ENCODE measurements at regions not wholly inside any gene's neighbourhood (a gene's known extent, or its start where the extent isn't known, plus 50 kb on each side); places are given as distances from the start of the nearest gene placed in this dataset.

GRCh38 chr1:94611681-94612475 lies 70.3 kb upstream of the F3 start:
- Histone ChIP-seq H3K36me3 (ENCODE audit: control insufficient read depth in 4 of 4, insufficient read depth in 3 of 4, low read depth in 1 of 4, low read length in 3 of 4) (no peaks in the 10 kb centered on the region), H3K27me3 (ENCODE audit: control insufficient read depth in 4 of 4, insufficient read depth in 4 of 4, low read length in 3 of 4) (no peaks in the 10 kb centered on the region), H3K27ac (ENCODE audit: low read depth in 1 of 2, low read length in 2 of 2) (no peak overlapping the region), H3K9ac (ENCODE audit: low read depth in 1 of 2, low read length in 2 of 2) (no peak overlapping the region), H3K4me1 (ENCODE audit: control insufficient read depth in 4 of 4, insufficient read depth in 4 of 4, low read length in 3 of 4) (no peaks in the 10 kb centered on the region), H3K9me3 (ENCODE audit: control insufficient read depth in 4 of 4, low read length in 3 of 4) (no peaks in the 10 kb centered on the region), H3K4me3 (ENCODE audit: low read depth in 1 of 3, low read length in 3 of 3) (no peak overlapping the region)
- 84% methylated on average over 7 of the region's 7 CpGs for WGBS
- no peak for TF ChIP-seq HNF4A (conservative IDR thresholded peaks at IDR 0.05)
- DNase-seq (ENCODE audit: low spot score) = no peak

DNA sequence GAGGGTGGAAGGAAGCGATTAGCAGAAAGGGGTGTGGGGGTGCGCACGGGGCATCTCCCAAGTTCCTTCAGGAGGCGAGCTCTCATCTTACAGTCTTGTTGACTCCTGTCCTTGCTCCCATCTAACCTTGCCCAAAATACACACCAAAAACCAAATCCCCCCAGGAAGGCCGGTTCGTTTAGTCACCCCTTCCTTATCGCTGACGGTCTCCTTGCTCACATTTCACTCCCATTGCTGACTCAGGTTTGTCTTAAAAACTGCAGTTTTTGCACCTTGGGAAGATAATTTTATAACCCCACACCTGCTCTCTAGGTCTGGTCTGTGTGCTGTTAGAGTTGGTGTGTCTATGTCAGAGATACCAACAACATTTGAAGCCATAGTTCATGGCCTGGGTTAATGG lies 68.1 kb upstream of the F3 start:
- no peak overlapping the region for H3K27ac ChIP-seq (ENCODE audit: low read depth in 1 of 2, low read length in 2 of 2)
- no peaks in the 10 kb centered on the region for H3K27me3 ChIP-seq (ENCODE audit: control insufficient read depth in 4 of 4, insufficient read depth in 4 of 4, low read length in 3 of 4)
- no peaks in the 10 kb centered on the region for H3K4me1 ChIP-seq (ENCODE audit: control insufficient read depth in 4 of 4, insufficient read depth in 4 of 4, low read length in 3 of 4)
- H3K9ac ChIP-seq (ENCODE audit: low read depth in 1 of 2, low read length in 2 of 2) = no peak overlapping the region
- no peaks in the 10 kb centered on the region for H3K9me3 ChIP-seq (ENCODE audit: control insufficient read depth in 4 of 4, low read length in 3 of 4)
- 93% methylated on average over 8 of the region's 8 CpGs for WGBS
- H3K4me3 ChIP-seq (ENCODE audit: low read depth in 1 of 3, low read length in 3 of 3) = no peak overlapping the region
- H3K36me3 ChIP-seq (ENCODE audit: control insufficient read depth in 4 of 4, insufficient read depth in 3 of 4, low read depth in 1 of 4, low read length in 3 of 4) = no peaks in the 10 kb centered on the region
- no peak for TF ChIP-seq NR2F2 (IDR thresholded peaks at IDR 0.05)
- no peak for TF ChIP-seq EGR1 (IDR thresholded peaks at IDR 0.05; ENCODE audit: low read depth in 2 of 2)
- no peak for DNase-seq (ENCODE audit: low spot score)

DNA sequence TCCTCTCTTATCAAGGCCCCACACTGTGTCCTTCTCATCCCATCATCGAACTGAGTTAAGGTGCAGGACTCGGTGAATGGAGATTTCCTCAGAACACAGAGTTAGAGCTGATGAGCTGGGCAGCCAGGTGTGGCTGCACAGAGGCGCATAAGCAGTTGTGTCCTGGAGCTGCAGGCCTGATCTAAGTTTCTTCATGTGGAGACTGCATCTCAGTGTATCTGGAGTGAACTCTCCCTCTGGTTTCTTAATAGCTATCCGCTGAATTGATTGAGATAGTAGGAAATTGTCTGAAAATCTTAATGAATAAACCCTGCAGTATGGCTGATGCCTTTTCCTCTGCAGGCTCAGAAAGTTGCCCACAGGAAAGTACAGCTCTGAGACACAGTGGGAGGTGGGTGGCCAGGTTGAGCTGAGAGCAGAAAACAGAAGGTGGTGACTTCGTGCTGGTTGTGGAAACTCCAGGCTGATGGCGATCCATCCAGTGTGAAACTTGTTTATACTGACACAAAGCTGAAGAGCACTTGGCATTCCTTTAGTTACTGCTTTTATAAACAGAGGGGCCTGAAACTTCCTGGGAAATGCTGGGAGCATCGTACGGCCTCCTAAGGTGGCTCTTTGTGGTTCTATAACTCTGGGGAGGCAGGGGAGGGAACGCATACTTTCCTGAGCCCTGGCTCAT lies 67.4 kb upstream of the F3 start:
- no peak for DNase-seq (ENCODE audit: low spot score)
- Histone ChIP-seq H3K9me3 (ENCODE audit: control insufficient read depth in 4 of 4, low read length in 3 of 4) (no peaks in the 10 kb centered on the region), H3K4me3 (ENCODE audit: low read depth in 1 of 3, low read length in 3 of 3) (no peak overlapping the region), H3K9ac (ENCODE audit: low read depth in 1 of 2, low read length in 2 of 2) (no peak overlapping the region), H3K27ac (ENCODE audit: low read depth in 1 of 2, low read length in 2 of 2) (no peak overlapping the region), H3K27me3 (ENCODE audit: control insufficient read depth in 4 of 4, insufficient read depth in 4 of 4, low read length in 3 of 4) (no peaks in the 10 kb centered on the region), H3K36me3 (ENCODE audit: control insufficient read depth in 4 of 4, insufficient read depth in 3 of 4, low read depth in 1 of 4, low read length in 3 of 4) (no peaks in the 10 kb centered on the region), H3K4me1 (ENCODE audit: control insufficient read depth in 4 of 4, insufficient read depth in 4 of 4, low read length in 3 of 4) (no peaks in the 10 kb centered on the region)
- no peak for TF ChIP-seq MAX (IDR thresholded peaks at IDR 0.05)
- no peak for TF ChIP-seq HNF4A (conservative IDR thresholded peaks at IDR 0.05)
- TF ChIP-seq FOXA2 (IDR thresholded peaks at IDR 0.05) = no peak
- TF ChIP-seq RAD21 (IDR thresholded peaks at IDR 0.05) = no peak
- TF ChIP-seq YY1 (IDR thresholded peaks at IDR 0.05) = no peak
- no peak for TF ChIP-seq CTCF (IDR thresholded peaks at IDR 0.05; ENCODE audit: low read depth, low read length, missing input control)
- no peak for TF ChIP-seq JUND (IDR thresholded peaks at IDR 0.05)
- no peak for TF ChIP-seq TAF1 (conservative IDR thresholded peaks at IDR 0.05)
- 83% methylated on average over 9 of the region's 9 CpGs for WGBS

Measured in liver (tissue), 8 donors.